ENCODE measurements at regions not wholly inside any gene's neighbourhood (a gene's known extent, or its start where the extent isn't known, plus 50 kb on each side); places are given as distances from the start of the nearest gene placed in this dataset.

DNA sequence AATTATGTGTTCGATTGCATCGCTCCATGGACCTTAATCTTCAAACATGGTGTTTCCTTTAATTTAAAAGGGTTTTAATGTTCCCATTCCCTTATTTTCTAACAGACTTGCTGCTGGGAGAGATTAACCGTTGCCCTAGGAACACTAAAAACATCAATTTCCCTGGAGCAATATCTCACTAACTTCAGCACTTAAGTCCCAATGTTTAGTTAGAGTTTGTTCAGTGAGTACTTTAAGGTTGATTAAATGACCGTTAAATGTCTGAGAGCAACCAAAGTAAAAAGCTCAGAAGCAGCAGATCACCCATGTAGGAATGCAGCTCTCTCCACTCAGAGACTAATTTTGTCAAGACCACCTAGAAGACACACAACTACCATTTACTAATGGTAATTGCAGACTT, 111.2 kb upstream of the PDE5A start:
- TF ChIP-seq, protein P1, sequence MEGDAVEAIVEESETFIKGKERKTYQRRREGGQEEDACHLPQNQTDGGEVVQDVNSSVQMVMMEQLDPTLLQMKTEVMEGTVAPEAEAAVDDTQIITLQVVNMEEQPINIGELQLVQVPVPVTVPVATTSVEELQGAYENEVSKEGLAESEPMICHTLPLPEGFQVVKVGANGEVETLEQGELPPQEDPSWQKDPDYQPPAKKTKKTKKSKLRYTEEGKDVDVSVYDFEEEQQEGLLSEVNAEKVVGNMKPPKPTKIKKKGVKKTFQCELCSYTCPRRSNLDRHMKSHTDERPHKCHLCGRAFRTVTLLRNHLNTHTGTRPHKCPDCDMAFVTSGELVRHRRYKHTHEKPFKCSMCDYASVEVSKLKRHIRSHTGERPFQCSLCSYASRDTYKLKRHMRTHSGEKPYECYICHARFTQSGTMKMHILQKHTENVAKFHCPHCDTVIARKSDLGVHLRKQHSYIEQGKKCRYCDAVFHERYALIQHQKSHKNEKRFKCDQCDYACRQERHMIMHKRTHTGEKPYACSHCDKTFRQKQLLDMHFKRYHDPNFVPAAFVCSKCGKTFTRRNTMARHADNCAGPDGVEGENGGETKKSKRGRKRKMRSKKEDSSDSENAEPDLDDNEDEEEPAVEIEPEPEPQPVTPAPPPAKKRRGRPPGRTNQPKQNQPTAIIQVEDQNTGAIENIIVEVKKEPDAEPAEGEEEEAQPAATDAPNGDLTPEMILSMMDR (IDR thresholded peaks at IDR 0.05; ENCODE audit: poor library complexity, severe bottlenecking), result no peak
- TF ChIP-seq SMC3 (conservative IDR thresholded peaks at IDR 0.05; ENCODE audit: poor library complexity) (no peak), POLR2AphosphoS5 (IDR thresholded peaks at IDR 0.05) (no peak), EZH2 (IDR thresholded peaks at IDR 0.05; ENCODE audit: borderline replicate concordance, insufficient read depth, low read length, poor library complexity, severe bottlenecking) (no peak)

Data from neural cell (in vitro differentiated cells).